Lower leg skin (tissue), 3 donors: ENCODE measurements at regions not wholly inside any gene's neighbourhood (a gene's known extent, or its start where the extent isn't known, plus 50 kb on each side); places are given as distances from the start of the nearest gene placed in this dataset.

Experiments used
- POLR2A ChIP-seq, 2 donors: fragments of 450-650 bp; IDR thresholded peaks; one replicate each; pipeline ENCODE4 v1.6.1; 2016 to 2017; ENCODE audit warnings: antibody characterized with exemption in 2 of 2, mild to moderate bottlenecking in 1 of 2, moderate library complexity in 1 of 2
- TF ChIP-seq, protein P1 (sequence below), 3 donors: fragments of 450-650 bp; IDR thresholded peaks; one replicate each; pipeline ENCODE4 v1.5.1; 2016; ENCODE audit warnings: antibody characterized with exemption in 3 of 3, mild to moderate bottlenecking in 3 of 3, moderate library complexity in 2 of 3

DNA sequence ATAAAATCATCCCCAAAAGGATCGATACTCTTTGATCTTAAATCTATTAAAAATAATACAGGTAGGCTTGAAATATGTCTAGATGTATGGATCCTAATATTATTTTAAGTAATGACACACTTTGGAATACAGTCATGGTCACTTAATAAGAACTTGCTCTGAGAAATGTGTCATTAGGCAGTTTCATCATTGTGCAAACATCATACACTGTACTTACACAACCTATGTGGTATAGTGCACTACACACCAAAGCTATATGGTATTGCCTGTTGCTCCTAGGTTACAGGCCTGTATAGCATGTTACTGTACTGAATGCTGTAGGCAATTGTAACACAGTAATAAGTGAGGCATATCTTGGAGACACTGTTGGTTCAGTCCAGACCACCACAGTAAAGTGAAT, 307.1 kb downstream of the RAP2B start:
- TF ChIP-seq, protein P1, sequence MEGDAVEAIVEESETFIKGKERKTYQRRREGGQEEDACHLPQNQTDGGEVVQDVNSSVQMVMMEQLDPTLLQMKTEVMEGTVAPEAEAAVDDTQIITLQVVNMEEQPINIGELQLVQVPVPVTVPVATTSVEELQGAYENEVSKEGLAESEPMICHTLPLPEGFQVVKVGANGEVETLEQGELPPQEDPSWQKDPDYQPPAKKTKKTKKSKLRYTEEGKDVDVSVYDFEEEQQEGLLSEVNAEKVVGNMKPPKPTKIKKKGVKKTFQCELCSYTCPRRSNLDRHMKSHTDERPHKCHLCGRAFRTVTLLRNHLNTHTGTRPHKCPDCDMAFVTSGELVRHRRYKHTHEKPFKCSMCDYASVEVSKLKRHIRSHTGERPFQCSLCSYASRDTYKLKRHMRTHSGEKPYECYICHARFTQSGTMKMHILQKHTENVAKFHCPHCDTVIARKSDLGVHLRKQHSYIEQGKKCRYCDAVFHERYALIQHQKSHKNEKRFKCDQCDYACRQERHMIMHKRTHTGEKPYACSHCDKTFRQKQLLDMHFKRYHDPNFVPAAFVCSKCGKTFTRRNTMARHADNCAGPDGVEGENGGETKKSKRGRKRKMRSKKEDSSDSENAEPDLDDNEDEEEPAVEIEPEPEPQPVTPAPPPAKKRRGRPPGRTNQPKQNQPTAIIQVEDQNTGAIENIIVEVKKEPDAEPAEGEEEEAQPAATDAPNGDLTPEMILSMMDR (IDR thresholded peaks at IDR 0.05), result no peak
- no peak for TF ChIP-seq POLR2A (IDR thresholded peaks at IDR 0.05)
